ENCODE measurements at regions not wholly inside any gene's neighbourhood (a gene's known extent, or its start where the extent isn't known, plus 50 kb on each side); places are given as distances from the start of the nearest gene placed in this dataset.

- TF ChIP-seq POLR2A (IDR thresholded peaks at IDR 0.05) = no peak
- TF ChIP-seq CTCF (IDR thresholded peaks at IDR 0.05) = no peak
Measured at GRCh38 chr2:173775440-173775839, 189.7 kb downstream of the SP3 start.
